ENCODE measurements at regions not wholly inside any gene's neighbourhood (a gene's known extent, or its start where the extent isn't known, plus 50 kb on each side); places are given as distances from the start of the nearest gene placed in this dataset.

DNA sequence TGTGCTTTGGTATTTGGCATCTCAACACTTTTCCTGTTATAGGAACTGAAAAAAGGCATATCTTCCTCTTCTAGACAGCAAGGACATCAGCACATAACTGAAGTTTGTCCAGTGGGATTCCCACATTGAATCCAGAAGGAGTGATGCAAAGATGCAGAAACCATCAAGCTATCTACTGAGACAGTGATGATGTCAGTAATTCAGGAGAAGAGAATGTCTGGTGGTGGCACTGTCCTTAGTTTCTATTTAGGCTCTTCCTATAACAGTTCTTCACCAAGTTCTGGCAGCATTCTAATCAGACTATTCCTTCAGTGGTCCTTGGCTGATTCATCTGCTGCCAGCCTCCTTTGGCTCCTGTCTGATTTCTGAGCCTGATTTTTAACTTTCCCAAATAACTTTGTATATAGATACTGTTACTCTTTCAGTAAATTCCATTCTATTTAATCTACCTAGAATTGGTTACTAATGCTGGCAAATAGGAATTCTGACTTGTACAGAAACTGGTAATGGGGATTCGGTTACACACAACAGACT, 56.6 kb upstream of the AGPS start:
- H3K4me1 ChIP-seq: peaks cover 0 to 4% (median 0%) of the 10 kb centered on the region in 4 donors
- DNase-seq (no peak), ATAC-seq (no peak)
- intact Hi-C loops (cut with DNase I): loop anchor here (10.0 kb wide), 2 partner anchors 79 to 269 kb away; no protein-coding TSS in a partner anchor
- no peaks in the 10 kb centered on the region for H3K36me3 ChIP-seq
- no peaks in the 10 kb centered on the region for H3K27me3 ChIP-seq
- H3K9me3 ChIP-seq: no peaks in the 10 kb centered on the region
- H3K4me3 ChIP-seq: no peak overlapping the region
- 93% methylated on average over 1 of the region's 1 CpG for WGBS (ENCODE audit: insufficient coverage, low coverage, low lambda C conversion rate, missing lambda C conversion rate)
- H3K27ac ChIP-seq: no peak overlapping the region
- no peak for TF ChIP-seq POLR2A (IDR thresholded peaks at IDR 0.05)
- TF ChIP-seq, protein P1, sequence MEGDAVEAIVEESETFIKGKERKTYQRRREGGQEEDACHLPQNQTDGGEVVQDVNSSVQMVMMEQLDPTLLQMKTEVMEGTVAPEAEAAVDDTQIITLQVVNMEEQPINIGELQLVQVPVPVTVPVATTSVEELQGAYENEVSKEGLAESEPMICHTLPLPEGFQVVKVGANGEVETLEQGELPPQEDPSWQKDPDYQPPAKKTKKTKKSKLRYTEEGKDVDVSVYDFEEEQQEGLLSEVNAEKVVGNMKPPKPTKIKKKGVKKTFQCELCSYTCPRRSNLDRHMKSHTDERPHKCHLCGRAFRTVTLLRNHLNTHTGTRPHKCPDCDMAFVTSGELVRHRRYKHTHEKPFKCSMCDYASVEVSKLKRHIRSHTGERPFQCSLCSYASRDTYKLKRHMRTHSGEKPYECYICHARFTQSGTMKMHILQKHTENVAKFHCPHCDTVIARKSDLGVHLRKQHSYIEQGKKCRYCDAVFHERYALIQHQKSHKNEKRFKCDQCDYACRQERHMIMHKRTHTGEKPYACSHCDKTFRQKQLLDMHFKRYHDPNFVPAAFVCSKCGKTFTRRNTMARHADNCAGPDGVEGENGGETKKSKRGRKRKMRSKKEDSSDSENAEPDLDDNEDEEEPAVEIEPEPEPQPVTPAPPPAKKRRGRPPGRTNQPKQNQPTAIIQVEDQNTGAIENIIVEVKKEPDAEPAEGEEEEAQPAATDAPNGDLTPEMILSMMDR (IDR thresholded peaks at IDR 0.05): no peak

DNA sequence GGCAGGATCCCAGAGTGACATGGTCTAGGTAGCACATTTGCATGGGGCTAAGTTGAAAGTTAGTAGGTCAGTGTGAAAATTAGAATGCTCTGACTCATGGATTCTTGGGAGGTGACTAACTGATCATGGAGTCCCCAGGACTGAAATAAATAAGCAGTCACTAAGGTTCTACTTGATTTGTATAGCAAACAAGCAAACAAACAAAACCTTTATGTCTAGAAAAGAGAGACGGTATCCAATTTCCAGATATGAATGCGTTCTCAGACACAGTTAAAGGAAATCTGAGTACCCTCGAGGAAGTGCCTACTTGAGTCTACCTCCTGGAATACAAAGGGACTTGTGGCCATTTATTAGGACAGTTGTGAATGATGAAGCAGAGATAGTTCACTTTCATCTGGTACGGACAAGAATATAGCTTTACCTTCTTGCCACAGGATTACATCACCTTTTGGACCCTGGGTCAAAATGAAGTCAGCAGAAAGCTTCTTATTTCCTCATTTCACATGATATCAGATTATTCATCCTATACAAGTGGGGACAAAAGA, 54.3 kb upstream of the AGPS start:
- no peaks in the 10 kb centered on the region for H3K9me3 ChIP-seq
- ATAC-seq (peak in 1 of 4 donors; percentile 77), DNase-seq (no peak)
- no peak overlapping the region for H3K4me3 ChIP-seq
- no peak overlapping the region for H3K27ac ChIP-seq
- intact Hi-C loops (cut with DNase I): loop anchor here (10.0 kb wide), 2 partner anchors 77 to 267 kb away; no protein-coding TSS in a partner anchor
- TF ChIP-seq, protein P1 (IDR thresholded peaks at IDR 0.05): no peak
- no peak for TF ChIP-seq POLR2A (IDR thresholded peaks at IDR 0.05)
- H3K36me3 ChIP-seq: no peaks in the 10 kb centered on the region
- no peaks in the 10 kb centered on the region for H3K27me3 ChIP-seq
- 63% methylated on average over 3 of the region's 4 CpGs for WGBS (ENCODE audit: insufficient coverage, low coverage, low lambda C conversion rate, missing lambda C conversion rate)
- H3K4me1 ChIP-seq: no peaks in the 10 kb centered on the region

DNA sequence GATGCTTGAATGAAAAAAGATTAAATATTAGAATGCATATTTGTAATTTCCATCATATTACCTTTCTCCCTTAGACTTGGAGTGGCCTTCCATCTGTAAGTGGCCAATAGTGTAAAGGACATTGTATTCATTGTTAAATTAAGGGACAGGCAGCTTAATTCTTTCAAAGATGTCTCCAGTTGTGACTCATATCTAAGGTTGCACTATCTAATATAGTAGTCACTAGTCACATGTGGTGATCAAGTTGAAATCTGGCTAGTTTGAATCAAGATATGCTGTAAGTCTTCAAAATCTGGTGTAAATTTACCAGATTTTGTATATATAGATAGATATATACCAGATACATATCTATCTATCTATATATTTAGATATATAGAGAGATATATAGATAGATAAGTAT, 52.4 kb upstream of the AGPS start:
- DNase-seq: no peak
- no peak for TF ChIP-seq POLR2A (IDR thresholded peaks at IDR 0.05)
- Histone ChIP-seq H3K4me3 (no peak overlapping the region), H3K27ac (no peak overlapping the region), H3K9me3 (no peaks in the 10 kb centered on the region), H3K27me3 (no peaks in the 10 kb centered on the region), H3K4me1 (no peaks in the 10 kb centered on the region), H3K36me3 (no peaks in the 10 kb centered on the region)
- ATAC-seq: no peak
- intact Hi-C loops (cut with DNase I): no loop called here

DNA sequence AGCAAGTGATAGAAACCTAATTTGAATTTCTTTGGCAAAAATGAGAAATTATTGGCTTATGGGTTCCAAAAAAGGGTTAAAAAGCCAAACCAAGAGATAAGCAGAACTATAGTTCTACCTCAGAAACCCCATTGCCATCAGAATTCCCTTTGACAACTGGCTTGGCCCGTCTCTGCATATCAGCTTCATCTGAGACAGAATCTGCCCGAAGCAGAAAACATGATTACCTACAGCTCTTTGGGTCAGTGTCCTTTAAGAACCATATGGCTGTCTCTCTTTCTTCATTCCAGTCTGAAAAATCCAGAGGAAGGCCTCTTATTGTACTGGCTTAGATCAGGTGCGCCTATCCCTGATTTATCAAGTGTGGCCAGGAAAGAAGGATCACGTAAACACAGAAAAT, 49.8 kb upstream of the AGPS start:
- no peak overlapping the region for H3K27ac ChIP-seq
- no peak for TF ChIP-seq POLR2A (IDR thresholded peaks at IDR 0.05)
- TF ChIP-seq, protein P1 (IDR thresholded peaks at IDR 0.05): no peak
- H3K36me3 ChIP-seq: no peaks in the 10 kb centered on the region
- intact Hi-C loops (cut with DNase I): no loop called here
- no peaks in the 10 kb centered on the region for H3K9me3 ChIP-seq
- ATAC-seq: no peak
- H3K4me1 ChIP-seq: no peaks in the 10 kb centered on the region
- H3K27me3 ChIP-seq: no peaks in the 10 kb centered on the region
- no peak for DNase-seq
- WGBS (ENCODE audit: insufficient coverage, low coverage, low lambda C conversion rate, missing lambda C conversion rate): 97% methylated on average over 4 of the region's 4 CpGs
- H3K4me3 ChIP-seq: no peak overlapping the region

Data from right lobe of liver (tissue), 6 donors.